Mucosa of descending colon (tissue), 3 donors: ENCODE measurements at regions not wholly inside any gene's neighbourhood (a gene's known extent, or its start where the extent isn't known, plus 50 kb on each side); places are given as distances from the start of the nearest gene placed in this dataset.

ENCODE experiments used
- ATAC-seq: fragments of 200-7000 bp; cut with Tn5 transposase; one replicate; pipeline ENCODE4 v1.9.1; 2020; ENCODE audit warnings: mild to moderate bottlenecking, moderate library complexity
- DNase-seq, 3 donors: peaks; one replicate each; pipeline ENCODE4 v3.0.0-alpha.2; 2020
- H3K36me3 ChIP-seq: fragments of 200-600 bp; one replicate; pipeline ENCODE4 v1.8.0; 2021; ENCODE audit warnings: low read depth, mild to moderate bottlenecking
- H3K4me1 ChIP-seq: fragments of 200-600 bp; one replicate; pipeline ENCODE4 v1.8.0; 2021; ENCODE audit warnings: low read depth, mild to moderate bottlenecking
- H3K4me3 ChIP-seq: fragments of 200-600 bp; one replicate; pipeline ENCODE4 v1.8.0; 2021; ENCODE audit warnings: mild to moderate bottlenecking
- H3K9me3 ChIP-seq: fragments of 200-600 bp; one replicate; pipeline ENCODE4 v1.8.0; 2021; ENCODE audit warnings: mild to moderate bottlenecking
- CTCF ChIP-seq: fragments of 200-600 bp; IDR thresholded peaks from one replicate; pipeline ENCODE4 v1.8.0; 2022; ENCODE audit warnings: antibody characterized with exemption, mild to moderate bottlenecking
- intact Hi-C, 2 donors: fragments of 100-400 bp; cut with DNase I in 1 of 2; cut with micrococcal nuclease in 1 of 2; formaldehyde crosslinking; loops; one replicate each; pipeline versions ENCODE4 v1.11.0 to v1.11.1; 2022; cut with DNase I, micrococcal nuclease
- donor health status: DM: no; HTN: no; CAD: no; lungs with moderate emphysema.
- donor health status: DM: no; HTN: no; CAD: no.
- donor health status: DM: no; HTN: yes; CAD: no.

- intact Hi-C loops: no loop called here
- no peak for ATAC-seq
- no peak for DNase-seq
- H3K9me3 ChIP-seq: no peaks in the 10 kb centered on the region
- H3K4me1 ChIP-seq: no peaks in the 10 kb centered on the region
- H3K4me3 ChIP-seq: no peak overlapping the region
- no peak for TF ChIP-seq CTCF
- H3K36me3 ChIP-seq: no peaks in the 10 kb centered on the region
Measured at GRCh38 chr5:122532035-122532434, 220.0 kb downstream of the SNCAIP start.

GRCh38 chr5:122533825-122534224 lies 221.8 kb downstream of the SNCAIP start:
- Histone ChIP-seq H3K4me3 (no peak overlapping the region), H3K4me1 (no peaks in the 10 kb centered on the region), H3K36me3 (no peaks in the 10 kb centered on the region), H3K9me3 (no peaks in the 10 kb centered on the region)
- ATAC-seq: no peak
- DNase-seq: no peak
- no peak for TF ChIP-seq CTCF
- intact Hi-C loops: no loop called here

GRCh38 chr5:122534829-122535228 lies 222.8 kb downstream of the SNCAIP start:
- no peak for TF ChIP-seq CTCF
- no peaks in the 10 kb centered on the region for H3K9me3 ChIP-seq
- no peak overlapping the region for H3K4me3 ChIP-seq
- intact Hi-C loops: no loop called here
- ATAC-seq (no peak), DNase-seq (no peak)
- H3K36me3 ChIP-seq: no peaks in the 10 kb centered on the region
- no peaks in the 10 kb centered on the region for H3K4me1 ChIP-seq

- H3K36me3 ChIP-seq: no peaks in the 10 kb centered on the region
- no peak for TF ChIP-seq CTCF
- no peak for ATAC-seq
- H3K4me1 ChIP-seq: no peaks in the 10 kb centered on the region
- no peaks in the 10 kb centered on the region for H3K9me3 ChIP-seq
- no peak overlapping the region for H3K4me3 ChIP-seq
- intact Hi-C loops: no loop called here
- DNase-seq: no peak
Measured at GRCh38 chr5:122541388-122541787, 229.4 kb downstream of the SNCAIP start.

GRCh38 chr5:122545986-122546385 lies 228.9 kb upstream of the SNX2 start:
- no peak overlapping the region for H3K4me3 ChIP-seq
- intact Hi-C loops: no loop called here
- H3K9me3 ChIP-seq: no peaks in the 10 kb centered on the region
- DNase-seq (no peak), ATAC-seq (no peak)
- TF ChIP-seq CTCF: no peak
- H3K36me3 ChIP-seq: no peaks in the 10 kb centered on the region
- H3K4me1 ChIP-seq: no peaks in the 10 kb centered on the region

GRCh38 chr5:122547219-122547618 lies 227.7 kb upstream of the SNX2 start:
- ATAC-seq: no peak
- intact Hi-C loops: no loop called here
- Histone ChIP-seq H3K4me1 (no peaks in the 10 kb centered on the region), H3K36me3 (no peaks in the 10 kb centered on the region), H3K9me3 (no peaks in the 10 kb centered on the region), H3K4me3 (no peak overlapping the region)
- DNase-seq: no peak
- no peak for TF ChIP-seq CTCF
